RPMI7951 (cell line): ENCODE measurements at regions not wholly inside any gene's neighbourhood (a gene's known extent, or its start where the extent isn't known, plus 50 kb on each side); places are given as distances from the start of the nearest gene placed in this dataset.

ENCODE experiments used
- DNase-seq: peaks from one replicate; pipeline ENCODE4 v3.0.0-alpha.2; 2012; ENCODE audit warnings: low read depth

- no peak for DNase-seq
Observed at GRCh38 chr7:19210893-19211413, 65.7 kb upstream of the FERD3L start.

DNA sequence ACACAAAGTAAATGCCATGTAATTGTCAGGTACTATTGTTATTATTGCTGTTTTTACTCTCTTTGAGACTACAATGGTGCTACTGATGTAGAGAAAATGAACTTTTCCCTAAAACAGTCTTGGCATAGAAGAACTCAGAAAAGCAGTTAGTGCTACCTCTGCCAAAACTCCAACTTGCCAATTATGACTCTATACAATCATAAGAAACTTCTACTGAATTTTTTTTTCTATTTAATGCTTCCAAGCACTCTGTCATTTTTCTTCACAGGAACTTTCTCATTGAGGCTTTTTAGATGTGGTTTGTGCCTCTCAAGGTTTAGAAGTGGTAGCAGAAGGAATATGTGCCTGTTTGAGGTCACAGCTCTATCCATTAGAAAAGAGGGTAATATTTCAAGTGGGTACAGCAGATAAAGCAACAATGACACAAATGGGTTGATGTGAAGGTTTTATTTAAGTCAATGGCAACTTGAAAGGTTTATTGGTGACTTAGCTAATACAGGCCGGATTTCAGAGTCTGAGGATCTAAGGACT lies 64.0 kb upstream of the FERD3L start:
- DNase-seq: no peak

DNA sequence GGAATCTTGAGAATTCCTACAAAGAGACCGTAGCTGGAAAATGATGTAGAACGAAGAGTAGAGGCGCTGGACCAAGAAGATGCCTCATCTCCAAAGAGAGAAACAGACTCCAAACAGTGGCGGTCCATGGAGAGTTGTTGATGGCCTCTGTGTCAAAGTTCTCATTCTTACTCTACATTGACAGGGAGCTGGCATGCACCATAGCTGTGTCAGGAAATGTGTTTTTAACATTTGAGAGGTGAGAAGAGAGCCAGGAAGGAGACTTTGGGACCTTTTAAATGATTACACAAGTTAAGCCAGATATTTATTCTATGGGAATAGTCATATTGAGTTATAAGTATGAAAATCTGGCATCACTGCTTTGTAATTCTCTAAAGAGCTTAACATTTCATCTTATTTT lies 61.5 kb upstream of the FERD3L start:
- no peak for DNase-seq

- no peak for DNase-seq
Observed at GRCh38 chr7:19203686-19204085, 58.5 kb upstream of the FERD3L start.

DNA sequence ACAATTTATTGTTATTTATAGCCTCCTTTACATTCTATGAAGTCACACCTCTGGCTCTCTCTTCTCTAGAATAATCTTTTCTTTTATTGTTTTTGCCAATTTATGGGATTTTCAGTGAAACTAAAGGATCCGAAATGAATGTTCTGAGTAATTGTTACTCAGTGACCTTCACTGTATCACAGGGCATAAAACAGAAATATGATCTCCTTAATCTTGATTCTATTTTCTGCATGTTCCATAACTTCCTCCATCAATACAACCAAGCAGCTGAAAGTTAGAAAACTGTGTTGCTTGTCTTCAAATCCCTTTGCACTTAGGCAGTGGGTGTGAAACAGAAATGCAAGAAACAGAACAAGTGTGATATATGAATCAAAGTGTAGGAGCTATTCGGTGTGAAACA lies 57.4 kb upstream of the FERD3L start:
- DNase-seq: no peak
